GM12865 (cell line): ENCODE measurements at regions not wholly inside any gene's neighbourhood (a gene's known extent, or its start where the extent isn't known, plus 50 kb on each side); places are given as distances from the start of the nearest gene placed in this dataset.
A peak's percentile ranks its signal among the peaks of the same experiment; 100 is the strongest.

ENCODE experiments used
- DNase-seq: peaks from one replicate; pipeline ENCODE4 v3.0.0; 2010; ENCODE audit warnings: low read depth
- H3K4me3 ChIP-seq: 2 replicates; pipeline ENCODE4 v1.5.1; 2011; ENCODE audit warnings: mild to moderate bottlenecking, low read depth, low read length, control low read depth
- TF ChIP-seq, protein P1 (sequence below): IDR thresholded peaks from 2 replicates; pipeline ENCODE4 v1.5.1; 2011; ENCODE audit warnings: low read length, control low read depth, low read depth, inconsistent platforms; ENCODE audit not compliant: insufficient read depth; ENCODE audit errors: missing control alignments

GRCh38 chr4:153152501-153153338 lies 51.5 kb upstream of the TRIM2 start:
- peak overlapping the region; percentile 57 for H3K4me3 ChIP-seq
- TF ChIP-seq, protein P1, sequence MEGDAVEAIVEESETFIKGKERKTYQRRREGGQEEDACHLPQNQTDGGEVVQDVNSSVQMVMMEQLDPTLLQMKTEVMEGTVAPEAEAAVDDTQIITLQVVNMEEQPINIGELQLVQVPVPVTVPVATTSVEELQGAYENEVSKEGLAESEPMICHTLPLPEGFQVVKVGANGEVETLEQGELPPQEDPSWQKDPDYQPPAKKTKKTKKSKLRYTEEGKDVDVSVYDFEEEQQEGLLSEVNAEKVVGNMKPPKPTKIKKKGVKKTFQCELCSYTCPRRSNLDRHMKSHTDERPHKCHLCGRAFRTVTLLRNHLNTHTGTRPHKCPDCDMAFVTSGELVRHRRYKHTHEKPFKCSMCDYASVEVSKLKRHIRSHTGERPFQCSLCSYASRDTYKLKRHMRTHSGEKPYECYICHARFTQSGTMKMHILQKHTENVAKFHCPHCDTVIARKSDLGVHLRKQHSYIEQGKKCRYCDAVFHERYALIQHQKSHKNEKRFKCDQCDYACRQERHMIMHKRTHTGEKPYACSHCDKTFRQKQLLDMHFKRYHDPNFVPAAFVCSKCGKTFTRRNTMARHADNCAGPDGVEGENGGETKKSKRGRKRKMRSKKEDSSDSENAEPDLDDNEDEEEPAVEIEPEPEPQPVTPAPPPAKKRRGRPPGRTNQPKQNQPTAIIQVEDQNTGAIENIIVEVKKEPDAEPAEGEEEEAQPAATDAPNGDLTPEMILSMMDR = no peak
- DNase-seq = peak; percentile 49

DNA sequence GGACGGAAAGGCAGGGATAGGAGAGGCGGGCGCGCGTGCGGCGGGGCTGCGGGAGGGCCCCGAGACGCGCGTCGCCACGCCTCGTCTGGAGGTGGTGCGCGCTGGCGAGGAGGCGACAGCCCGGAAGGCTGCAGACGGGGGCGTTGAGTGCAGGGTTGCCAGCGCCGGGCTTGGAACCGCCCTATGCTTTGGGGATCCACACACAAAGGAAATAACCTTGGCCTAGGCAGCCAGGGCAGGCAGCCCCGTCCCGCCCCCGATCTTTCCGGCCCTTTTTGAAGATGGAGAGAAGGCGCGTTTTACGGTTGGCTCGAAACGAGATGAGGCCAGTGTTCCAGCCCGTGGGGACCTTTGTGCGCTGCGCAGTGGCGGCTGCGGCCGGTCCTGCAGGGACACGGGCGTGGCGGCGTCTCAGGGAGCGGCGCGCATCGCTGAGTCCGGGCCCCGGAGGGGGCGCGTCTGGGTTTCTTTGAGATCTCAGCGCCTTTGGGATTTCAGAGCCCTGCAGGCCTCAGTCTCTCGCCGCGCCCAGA lies 50.8 kb upstream of the TRIM2 start:
- DNase-seq = peak; percentile 58
- H3K4me3 ChIP-seq = peak overlapping the region; percentile 57
- TF ChIP-seq, protein P1 = no peak

- peak overlapping the region; percentile 57 for H3K4me3 ChIP-seq
- no peak for DNase-seq
- TF ChIP-seq, protein P1 = no peak
Observed at GRCh38 chr4:153154007-153154975, 50.0 kb upstream of the TRIM2 start.
